GF-D8 (cell line): ENCODE measurements at regions not wholly inside any gene's neighbourhood (a gene's known extent, or its start where the extent isn't known, plus 50 kb on each side); places are given as distances from the start of the nearest gene placed in this dataset.
"Not testable (repeated sequence)": the region's sequence is repeated elsewhere in the genome, so short reads cannot be mapped to it uniquely, and the experiment has no call there.

Experiments used
- DNase-seq: peaks from one replicate; lab custom pipeline; 2025; lab: John Stamatoyannopoulos, UW

DNA sequence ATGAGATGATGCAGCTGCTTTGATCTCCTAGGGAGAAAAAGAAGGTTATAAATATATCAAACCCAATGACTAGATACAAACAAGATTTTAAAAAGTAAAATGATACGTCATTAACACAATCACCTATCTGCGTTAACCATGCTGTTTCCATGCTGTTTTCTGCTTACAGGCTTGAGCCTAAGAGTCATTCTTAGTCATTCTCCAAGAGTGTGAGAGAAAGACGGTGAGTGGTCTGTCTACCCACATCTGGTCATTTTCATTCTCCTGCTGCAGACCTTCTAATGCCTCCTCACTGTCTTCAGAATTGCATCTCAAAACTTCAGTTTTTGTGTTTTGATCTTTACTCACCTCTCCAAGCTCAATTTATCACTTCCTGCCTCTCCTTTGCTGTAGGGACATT is 98.0 kb upstream of the ELMO1 start:
- DNase-seq = no peak

DNA sequence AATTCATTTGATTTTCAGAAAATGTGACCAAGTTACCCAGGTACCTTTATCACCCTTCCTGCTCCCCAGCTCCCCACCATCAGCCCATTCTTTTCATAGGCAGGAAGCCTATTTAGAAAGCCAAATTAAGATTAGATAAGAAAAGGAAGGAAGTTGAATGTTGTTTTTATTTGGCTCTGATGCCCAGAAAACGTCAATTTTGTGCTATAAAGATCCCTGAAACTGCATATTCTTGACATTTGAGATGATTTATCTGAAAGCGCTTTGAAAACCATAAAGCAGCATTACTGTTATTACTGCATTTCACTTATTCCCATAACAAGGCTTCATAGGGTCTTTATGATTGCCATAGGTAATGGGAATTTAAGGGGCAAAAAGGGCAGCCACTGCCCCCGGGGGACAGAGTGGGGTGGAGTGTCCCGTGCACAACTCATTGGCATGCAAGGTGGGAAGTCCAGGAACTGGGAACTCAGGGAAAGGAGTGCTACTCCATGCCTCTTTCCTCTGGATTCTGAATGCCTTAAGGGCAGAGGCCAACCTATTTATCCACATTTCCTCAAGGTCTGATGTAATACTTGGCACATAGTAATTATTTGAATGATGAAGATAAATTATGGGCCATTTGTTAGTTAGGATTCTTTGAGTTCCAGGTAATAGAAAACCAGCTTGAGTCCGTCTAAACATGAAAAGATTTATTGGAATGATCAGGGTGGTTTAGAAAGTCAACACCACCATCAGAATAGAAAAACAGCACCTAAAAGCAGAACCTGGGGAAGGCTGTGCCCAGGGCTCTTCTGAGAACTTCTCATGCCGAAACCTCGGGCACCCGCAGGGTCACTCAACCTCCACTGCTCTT is 100.6 kb upstream of the ELMO1 start:
- no peak for DNase-seq

DNA sequence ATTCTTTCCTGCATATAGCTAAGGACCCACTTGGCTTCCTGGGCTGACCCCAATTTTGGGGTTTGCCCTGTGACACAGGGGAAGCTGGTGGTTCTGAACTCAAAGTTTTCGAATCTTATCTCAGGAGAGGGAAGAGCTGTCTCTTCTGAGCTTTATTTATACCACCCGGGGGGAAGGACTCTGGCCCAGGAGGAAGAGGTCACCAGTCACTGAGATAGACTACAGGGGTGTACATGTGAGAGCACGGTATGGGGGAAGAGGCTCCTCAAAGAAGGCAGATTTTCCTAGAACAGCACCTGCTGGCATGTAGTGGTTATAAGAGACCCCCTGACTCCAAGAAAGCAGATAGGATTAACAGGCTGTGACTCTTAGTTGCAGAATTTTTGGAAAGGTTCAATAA is 101.8 kb upstream of the ELMO1 start:
- DNase-seq = no peak

DNA sequence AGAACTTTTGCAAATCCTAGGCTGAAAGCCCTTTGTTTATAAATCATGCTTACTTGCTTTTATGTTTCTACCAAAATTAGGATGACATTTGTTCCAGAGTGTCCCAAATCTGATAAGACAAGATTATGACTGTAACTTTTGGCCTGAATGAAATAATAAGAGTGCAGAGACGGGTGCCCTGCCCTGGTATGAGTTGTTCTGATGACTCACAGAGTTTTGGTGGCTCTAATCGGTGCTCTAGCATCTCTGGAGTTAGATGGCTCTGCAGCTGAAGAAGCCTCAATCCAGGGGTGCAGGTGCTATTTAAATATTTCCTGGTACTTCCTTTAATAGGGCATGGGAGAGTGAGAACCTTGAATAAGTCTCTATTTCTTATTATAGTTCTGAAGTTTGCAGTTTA is 102.2 kb upstream of the ELMO1 start:
- no peak for DNase-seq

DNA sequence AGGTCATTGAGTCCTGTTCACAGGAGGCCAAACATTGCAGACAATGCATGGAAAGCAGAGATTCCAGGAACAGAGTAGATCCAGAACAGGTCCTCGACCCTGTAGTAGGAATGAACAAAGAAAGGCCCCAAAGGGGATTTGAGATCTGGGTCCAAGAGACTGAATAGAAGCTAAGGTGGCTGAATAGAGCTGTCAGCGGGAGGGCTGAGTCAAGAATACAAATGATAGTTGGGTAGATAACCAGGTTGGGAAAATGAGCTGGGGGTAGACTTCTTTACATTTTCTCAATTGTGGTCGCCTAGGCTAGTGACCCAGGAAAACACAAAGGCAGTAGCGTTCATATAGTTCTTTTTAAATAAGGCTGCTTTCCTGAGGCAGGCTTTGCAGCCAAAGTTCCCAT is 103.4 kb upstream of the ELMO1 start:
- no peak for DNase-seq

DNA sequence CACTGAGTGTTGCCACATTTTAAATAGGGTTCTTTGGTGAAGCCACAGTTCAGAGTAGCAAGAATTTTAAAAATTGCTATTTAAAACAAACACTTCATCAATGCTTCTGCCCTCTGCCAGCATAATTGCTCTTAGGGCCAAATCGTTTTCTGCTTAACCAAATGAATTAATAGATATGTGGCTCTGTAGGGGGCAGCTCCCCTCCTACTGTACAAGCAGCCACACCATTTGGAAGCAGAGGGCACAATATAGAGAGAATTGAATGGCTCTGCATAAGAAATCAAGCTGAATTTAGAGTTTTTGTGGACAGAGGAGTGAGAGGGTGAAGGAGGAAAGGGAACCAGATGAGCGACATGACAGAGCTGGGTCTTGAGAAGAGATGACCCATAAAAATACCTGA is 103.8 kb upstream of the ELMO1 start:
- DNase-seq = not testable (repeated sequence)

DNA sequence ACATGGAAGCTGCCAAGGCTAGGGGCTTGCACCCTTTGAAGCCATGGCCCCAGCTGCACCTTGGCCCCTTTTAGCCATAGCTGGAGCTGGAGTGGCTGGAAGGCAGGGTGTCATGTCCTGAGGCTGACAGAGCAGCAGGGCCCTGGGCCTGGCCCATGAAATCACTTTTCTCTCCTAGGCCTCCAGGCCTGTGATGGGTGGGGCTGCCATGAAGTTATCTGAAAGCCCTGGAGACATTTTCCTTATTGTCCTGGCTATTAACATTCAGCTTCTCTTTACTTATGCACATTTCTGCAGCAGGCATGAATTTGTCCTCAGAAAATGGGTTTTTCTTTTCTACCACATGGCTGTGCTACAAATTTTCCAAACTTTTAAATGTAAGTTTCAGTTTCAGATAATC is 106.9 kb upstream of the ELMO1 start:
- DNase-seq = no peak

DNA sequence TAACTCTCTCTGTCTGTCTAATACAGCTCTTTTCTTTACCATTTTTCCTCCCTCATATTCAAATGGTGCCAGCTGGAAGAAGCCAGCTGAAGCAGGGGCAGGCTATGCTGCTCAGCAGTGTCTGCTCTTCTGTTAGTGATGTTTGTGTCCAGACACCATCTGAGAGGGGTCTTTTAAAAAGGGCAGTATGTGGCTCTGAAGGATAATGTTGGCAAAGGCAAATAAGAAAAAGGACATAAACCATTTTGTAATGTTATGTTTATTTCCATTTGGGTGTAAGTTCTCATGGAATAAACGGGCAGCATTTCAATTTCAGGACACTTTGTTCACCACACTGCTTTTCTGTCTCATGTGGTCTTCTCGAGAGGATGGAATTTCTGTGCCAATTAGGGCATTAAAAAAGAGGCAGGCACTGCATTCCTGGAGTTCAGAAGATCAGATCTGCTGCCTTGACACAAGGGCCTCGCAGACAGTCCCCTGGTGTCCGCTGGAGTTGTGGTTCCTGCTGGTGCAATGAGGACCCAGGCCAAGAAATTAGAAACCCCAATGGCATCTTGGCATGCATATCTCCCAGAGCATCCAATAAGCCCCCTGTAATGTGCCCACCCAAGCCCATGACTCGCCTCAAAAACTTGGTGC is 109.0 kb upstream of the ELMO1 start:
- no peak for DNase-seq

DNA sequence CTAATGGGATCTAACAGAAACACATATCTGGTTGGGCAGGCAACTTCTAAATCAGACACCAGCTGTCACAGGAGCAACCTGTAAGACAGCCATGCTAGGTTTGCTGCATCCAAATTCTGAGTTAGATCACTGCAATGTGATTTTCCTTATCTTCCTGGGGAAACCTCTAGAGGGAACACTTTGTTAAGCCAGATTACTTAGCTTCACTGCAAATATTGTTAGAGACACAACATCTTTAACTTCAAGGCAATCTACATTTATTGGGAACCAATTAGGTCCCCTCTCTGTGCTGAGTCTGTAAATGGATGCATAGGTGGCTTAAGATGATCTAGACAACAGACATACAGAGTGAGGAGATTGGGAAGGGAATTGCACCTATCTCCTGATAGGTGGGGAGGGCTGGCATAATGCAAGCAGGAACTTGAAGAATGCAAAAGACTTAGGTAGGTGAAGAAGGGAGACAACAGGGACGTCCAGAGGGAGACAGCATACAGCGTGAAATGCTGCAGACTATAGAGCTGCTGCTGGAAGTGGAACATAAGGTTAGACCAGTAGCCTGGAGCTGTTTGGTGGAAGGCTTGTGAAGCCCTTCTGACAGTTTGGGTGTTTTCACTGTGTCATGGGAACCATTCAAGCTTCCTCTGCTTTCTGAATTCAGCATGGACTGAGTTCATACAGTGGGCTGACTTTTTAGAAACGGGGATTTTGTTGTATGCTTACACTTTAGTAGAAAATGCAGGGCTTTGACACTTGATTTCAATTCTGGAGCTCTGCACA is 109.8 kb upstream of the ELMO1 start:
- DNase-seq = no peak

DNA sequence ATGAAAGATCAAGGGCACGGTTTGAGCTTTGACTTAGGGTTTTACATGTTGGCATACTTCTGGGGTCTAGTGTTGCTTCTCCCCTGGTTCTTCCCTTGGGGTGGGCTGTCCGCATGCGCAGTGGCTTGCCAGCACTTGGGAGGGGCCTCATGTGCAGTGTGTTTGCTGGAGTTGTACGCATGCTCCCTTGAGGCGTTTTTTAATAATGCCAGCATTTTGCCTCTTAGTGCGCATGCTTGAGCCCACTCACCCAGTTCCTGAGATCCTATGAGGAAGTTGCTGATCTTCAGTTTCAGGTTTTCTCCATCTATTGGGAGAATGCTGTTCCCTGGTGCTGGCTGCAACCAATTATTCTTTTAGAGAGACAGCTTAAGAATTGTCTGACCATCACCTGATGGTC is 113.4 kb upstream of the GPR141 start:
- DNase-seq = no peak

DNA sequence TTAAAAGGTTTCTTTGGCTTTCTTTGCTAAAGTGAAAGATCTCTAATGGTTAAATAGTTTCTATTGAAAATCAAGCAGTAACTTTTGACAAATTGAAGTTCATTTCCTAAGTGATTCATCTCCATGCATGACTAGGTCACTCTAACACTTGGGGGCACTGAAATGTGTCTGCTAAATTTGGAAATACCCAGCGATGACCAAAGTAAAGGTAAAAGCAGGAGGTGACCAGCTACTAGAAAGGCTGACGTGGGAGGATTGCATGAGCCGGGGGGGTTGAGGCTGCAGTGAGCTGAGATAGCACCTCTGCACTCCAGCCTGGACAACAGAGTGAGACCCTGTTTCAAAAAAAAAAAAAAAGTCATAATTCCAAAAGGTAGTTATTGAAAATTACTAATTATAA is 111.8 kb upstream of the GPR141 start:
- no peak for DNase-seq

DNA sequence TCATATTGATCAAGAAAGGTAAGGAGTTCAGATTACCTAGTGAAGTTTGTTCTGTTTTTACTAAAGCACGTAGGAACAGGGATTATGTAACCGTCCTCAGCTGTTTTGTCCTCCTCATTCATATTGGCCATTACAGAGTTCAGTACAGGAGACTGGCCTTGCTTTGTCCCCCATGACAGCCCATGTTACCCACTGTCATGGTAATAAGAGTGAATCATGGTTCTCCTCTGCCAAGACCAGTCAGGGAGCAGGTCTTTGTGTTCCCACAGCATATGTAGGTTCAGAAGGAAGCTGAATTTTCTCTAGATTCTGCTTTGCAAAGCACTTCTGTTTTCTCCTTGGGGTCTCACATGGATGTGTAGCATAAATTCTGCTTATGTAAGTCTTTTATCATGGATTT is 106.2 kb upstream of the GPR141 start:
- DNase-seq = no peak

DNA sequence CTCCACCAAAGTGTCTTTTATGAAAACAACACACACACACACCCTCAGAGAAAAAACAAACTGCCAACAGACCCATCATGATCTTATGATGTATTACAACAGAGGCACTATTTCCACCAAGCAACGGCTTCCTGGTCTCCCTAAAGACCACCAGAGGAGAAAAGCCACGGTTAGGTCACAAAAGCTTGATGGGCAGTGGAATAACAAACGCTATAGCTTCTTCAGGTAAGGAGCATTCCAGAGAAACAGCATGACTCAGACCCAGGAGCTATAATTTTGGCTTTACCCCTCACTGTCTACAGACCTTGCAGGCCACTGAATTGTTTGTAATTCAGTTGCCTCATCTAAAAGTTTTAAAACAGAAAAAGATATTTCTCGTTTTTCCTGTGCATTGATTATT is 105.7 kb upstream of the GPR141 start:
- DNase-seq = no peak

DNA sequence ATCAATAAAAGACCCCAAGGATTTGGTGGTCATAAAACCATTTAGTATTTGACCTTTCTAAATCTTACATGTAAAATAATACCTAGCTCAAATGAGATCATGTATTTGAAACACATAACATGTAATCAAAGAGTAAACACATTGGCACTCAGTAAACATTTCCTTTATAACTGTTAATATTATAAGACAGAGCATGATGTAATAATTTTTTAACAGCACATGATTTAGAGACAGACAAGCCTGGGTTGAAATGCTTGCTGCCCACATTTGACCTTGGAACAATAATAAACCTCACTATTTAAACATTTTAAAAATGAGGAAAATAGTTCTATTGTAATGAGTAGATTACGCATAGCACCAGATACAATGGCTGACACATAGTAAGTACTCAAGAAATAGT is 105.2 kb upstream of the GPR141 start:
- no peak for DNase-seq

DNA sequence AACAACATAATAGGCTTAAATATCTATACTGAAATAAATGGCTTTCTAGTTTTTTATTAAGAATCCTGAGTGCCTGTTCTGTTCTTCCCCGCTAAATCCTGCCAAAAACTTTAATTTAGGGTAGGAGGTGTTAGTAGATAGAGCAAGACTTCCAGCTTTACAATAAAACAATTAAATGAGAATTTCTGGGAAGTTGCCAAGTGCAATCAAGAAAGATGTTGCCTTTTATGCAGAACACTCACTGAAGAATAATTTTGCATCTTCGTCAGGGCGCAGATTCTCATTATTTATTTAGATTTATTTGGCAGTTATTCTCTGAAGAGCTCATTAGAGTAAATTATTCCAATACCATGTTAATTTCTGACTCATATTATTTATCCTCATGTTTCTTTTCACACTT is 103.2 kb upstream of the GPR141 start:
- DNase-seq = no peak

DNA sequence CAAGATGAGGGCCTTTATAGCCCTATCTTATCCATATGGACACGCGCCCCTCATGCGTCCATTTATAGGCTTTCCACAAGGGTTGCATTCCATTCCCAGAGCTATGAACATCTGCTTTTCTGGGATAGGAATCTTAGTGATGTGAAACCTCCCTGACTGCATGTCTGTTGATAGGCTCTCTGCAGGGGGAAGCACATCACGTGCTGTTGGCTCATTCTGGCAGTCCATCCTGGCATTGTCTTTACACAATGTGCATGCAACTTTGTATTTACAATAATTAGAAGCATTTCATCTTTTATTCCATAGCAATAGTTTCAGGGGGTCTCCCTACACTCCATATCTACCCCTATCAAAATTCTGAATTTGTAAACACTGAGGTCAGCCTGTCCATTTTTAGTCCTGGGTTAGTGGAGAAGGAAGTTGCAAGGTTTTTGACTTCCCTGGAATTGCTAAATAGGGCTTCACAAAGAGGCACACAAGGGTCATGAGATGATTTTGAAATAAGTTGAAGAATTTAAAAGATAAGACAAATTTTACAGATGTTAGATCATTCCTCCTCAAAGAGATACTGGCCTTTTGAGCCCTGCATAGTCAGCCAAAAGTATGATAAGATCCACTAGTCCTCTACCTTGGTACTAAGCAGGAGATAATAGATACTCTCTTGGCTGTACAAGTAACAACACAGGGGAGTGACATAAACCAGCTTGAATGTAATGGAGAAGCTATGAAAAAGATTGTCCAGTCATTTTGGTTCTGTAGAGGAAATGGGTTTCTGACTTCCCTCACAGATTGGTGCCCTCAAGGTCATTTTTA is 98.7 kb upstream of the GPR141 start:
- peak; percentile 51 for DNase-seq

DNA sequence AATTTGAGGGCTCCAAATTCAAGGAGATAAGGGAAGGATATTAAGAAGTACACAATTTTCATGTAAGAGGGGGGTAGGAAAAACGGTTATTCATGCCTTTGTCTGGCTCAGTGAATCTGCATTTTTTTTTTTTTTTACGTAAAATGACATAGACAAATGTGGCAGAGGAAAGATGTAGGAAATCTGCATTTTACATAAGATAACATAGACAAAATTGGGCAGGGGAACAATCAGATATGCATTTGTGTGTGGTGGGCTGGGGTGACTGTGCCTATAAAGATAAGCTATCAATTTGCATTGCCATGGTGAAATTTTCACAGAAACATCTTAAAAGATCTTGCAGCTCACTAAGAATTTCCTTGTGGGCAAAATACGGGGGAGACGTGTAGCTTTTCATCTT is 92.7 kb upstream of the GPR141 start:
- peak; percentile 87 for DNase-seq

DNA sequence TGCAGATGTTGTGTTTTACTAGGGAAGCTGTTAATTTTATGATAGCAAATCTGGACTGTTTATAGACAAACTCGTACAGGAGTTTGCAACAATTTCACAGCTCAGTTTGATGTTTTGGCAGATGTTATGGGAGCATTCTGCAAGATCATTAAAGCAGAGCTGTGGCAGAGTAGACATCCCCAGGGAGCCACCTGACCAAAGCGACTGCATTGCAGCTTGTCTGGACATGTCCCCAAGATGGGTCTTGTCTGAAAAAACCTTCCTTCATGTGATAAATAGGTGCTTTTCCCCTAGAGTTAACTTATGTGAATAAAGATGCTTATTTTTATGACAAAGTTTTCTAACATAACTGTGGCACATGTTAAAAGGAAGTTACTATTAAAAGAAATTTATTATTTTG is 91.2 kb upstream of the GPR141 start:
- DNase-seq = no peak

DNA sequence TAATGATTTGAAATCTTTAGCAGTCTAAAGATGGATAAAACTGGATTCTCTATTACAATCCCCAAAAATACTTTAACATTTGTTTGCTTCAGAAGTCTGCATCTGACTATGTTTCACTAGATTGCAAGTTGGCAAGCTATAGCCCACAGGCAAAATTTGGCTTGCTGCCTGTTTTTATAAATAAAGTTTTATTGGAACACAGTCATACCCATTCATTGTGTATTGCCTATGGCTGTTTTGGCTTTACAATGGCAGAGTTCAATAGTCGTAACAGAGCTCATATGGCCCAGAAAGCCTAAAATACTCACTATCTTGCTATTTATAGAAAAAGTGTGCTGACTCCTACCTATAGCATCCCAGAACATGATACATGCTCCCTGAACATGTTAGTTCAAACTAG is 89.0 kb upstream of the GPR141 start:
- no peak for DNase-seq

DNA sequence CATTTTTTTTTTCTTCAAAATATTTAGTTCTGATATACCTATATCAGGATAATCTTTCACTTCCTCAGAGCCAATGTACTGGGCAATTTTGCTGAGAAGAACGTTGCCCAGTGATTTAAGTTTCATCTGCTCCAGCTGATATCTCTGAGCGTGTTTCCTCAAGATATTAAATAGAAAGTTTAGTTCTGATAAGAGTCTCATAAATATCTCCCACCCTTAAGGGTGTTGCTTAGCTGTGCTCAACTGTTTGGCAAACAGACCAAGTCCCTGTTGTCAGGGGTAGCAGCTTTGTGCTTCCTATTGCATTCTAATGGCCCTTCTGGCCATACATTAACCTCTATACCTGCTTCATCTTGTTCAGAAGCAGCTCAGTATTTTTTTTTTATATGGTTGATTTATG is 84.7 kb upstream of the GPR141 start:
- no peak for DNase-seq

DNA sequence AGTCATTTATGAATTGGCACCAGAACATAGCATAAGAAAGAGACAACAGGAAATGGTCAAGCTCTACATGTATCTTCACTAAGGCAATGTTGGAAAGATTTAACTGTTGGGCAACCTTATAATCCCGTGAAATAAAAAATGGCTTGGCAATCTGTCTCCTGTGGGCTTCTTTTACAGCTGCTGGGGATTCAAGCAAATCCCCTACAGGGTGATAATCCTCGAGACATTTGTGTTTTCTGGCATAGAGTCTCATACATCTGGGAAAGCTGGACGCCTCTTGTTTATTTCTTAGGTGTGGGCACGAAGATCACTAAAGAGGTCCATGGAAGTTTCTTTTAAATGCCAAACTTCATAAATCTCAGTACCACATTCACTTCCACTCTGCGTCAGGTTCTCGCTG is 82.2 kb upstream of the GPR141 start:
- no peak for DNase-seq

DNA sequence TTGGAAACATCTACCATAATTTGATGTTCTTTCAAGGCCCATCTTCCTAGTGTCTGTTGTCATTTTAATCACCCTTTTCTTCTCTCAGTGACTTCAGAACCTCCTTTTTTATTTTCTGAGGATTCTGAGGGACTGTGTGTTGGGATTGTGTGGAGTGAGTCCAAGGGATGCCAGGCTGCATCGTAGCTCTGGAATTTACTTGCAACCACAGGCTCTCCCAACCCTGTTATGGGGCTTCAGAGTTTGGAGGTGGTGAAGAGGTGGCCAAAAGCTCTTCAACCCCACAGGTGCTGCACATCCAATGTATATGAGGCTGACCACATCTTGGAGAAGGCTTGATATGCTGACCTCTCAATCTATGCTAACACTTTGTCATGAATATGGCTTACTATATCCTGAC is 79.5 kb upstream of the GPR141 start:
- DNase-seq = no peak
